ENCODE measurements at regions not wholly inside any gene's neighbourhood (a gene's known extent, or its start where the extent isn't known, plus 50 kb on each side); places are given as distances from the start of the nearest gene placed in this dataset.

DNA sequence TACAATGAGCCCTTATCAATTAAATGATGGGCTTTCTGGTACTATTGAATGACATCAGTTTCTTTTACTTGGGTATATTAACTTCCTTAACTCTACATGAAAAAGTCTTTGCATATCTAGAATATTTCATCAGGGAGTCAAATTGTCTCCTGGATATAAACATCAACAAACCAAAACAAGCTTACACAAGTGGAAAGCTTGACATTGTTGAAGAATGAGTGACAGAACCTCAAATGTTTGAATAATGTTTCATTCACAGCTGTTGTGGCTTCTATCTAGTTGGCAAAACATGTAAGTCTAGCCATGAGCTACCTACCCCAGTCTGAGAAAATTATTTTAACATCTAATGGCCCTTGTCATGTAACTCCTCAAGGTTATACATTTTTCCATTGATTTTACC is 604.8 kb upstream of the ADAMTS5 start:
- TF ChIP-seq, protein P1, sequence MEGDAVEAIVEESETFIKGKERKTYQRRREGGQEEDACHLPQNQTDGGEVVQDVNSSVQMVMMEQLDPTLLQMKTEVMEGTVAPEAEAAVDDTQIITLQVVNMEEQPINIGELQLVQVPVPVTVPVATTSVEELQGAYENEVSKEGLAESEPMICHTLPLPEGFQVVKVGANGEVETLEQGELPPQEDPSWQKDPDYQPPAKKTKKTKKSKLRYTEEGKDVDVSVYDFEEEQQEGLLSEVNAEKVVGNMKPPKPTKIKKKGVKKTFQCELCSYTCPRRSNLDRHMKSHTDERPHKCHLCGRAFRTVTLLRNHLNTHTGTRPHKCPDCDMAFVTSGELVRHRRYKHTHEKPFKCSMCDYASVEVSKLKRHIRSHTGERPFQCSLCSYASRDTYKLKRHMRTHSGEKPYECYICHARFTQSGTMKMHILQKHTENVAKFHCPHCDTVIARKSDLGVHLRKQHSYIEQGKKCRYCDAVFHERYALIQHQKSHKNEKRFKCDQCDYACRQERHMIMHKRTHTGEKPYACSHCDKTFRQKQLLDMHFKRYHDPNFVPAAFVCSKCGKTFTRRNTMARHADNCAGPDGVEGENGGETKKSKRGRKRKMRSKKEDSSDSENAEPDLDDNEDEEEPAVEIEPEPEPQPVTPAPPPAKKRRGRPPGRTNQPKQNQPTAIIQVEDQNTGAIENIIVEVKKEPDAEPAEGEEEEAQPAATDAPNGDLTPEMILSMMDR (IDR thresholded peaks at IDR 0.05; ENCODE audit: low read depth, low read length, poor library complexity, severe bottlenecking): no peak
- no peak for TF ChIP-seq EZH2phosphoT487 (IDR thresholded peaks at IDR 0.05; ENCODE audit: borderline replicate concordance, low read length)
